HEK293T (cell line): ENCODE measurements at regions not wholly inside any gene's neighbourhood (a gene's known extent, or its start where the extent isn't known, plus 50 kb on each side); places are given as distances from the start of the nearest gene placed in this dataset.

Source experiments
- CTCF ChIA-PET: fragments of 350-600 bp; formaldehyde crosslinking; extraction: SDS; loops from one replicate; lab custom pipeline; 2021; ENCODE audit warnings: antibody characterized with exemption, inconsistent platforms; lab: Yijun Ruan, JAX
- POLR2A ChIA-PET: fragments of 350-600 bp; formaldehyde crosslinking; extraction: SDS; loops from one replicate; lab custom pipeline; 2020; ENCODE audit warnings: antibody characterized with exemption, inconsistent platforms; lab: Yijun Ruan, JAX
- DNase-seq: peaks from one replicate; pipeline ENCODE4 v3.0.0; 2012; ENCODE audit warnings: mixed read lengths; ENCODE audit errors: extremely low spot score
- ARNT ChIP-seq: fragments of 450-650 bp; IDR thresholded peaks from 2 replicates; pipeline ENCODE4 v1.6.1; 2017; ENCODE audit warnings: mild to moderate bottlenecking
- BHLHE40 ChIP-seq: fragments of 450-650 bp; IDR thresholded peaks from 2 replicates; pipeline ENCODE4 v1.6.1; 2016; ENCODE audit warnings: mild to moderate bottlenecking, moderate library complexity, borderline replicate concordance
- CTBP1 ChIP-seq: fragments of 450-650 bp; IDR thresholded peaks from 2 replicates; pipeline ENCODE4 v1.6.1; 2016; ENCODE audit warnings: borderline replicate concordance
- ELF4 ChIP-seq: fragments of 450-650 bp; IDR thresholded peaks from 2 replicates; pipeline ENCODE4 v1.6.1; 2017; ENCODE audit warnings: antibody characterized with exemption
- FOXA1 ChIP-seq: fragments of 450-650 bp; IDR thresholded peaks from 2 replicates; pipeline ENCODE4 v1.6.1; 2016; ENCODE audit warnings: mild to moderate bottlenecking
- FOXK2 ChIP-seq: fragments of 450-650 bp; IDR thresholded peaks from 2 replicates; pipeline ENCODE4 v1.6.1; 2016; ENCODE audit warnings: mild to moderate bottlenecking
- FOXM1 ChIP-seq: fragments of 450-650 bp; IDR thresholded peaks from 2 replicates; pipeline ENCODE4 v1.6.1; 2017; ENCODE audit warnings: mild to moderate bottlenecking, borderline replicate concordance
- HDGF ChIP-seq: fragments of 450-650 bp; IDR thresholded peaks from 2 replicates; pipeline ENCODE4 v1.6.1; 2017; ENCODE audit warnings: antibody characterized with exemption, borderline replicate concordance
- L3MBTL2 ChIP-seq: fragments of 450-650 bp; conservative IDR thresholded peaks from 2 replicates; pipeline ENCODE4 v1.6.1; 2016; ENCODE audit warnings: mild to moderate bottlenecking
- LEF1 ChIP-seq: fragments of 450-650 bp; IDR thresholded peaks from 2 replicates; pipeline ENCODE4 v1.6.1; 2017; ENCODE audit warnings: mild to moderate bottlenecking, borderline replicate concordance
- NFRKB ChIP-seq: fragments of 450-650 bp; IDR thresholded peaks from 2 replicates; pipeline ENCODE4 v1.6.1; 2016; ENCODE audit warnings: mild to moderate bottlenecking, moderate library complexity
- PKNOX1 ChIP-seq: fragments of 450-650 bp; IDR thresholded peaks from 2 replicates; pipeline ENCODE4 v1.6.1; 2016
- SP1 ChIP-seq: fragments of 450-650 bp; IDR thresholded peaks from 2 replicates; pipeline ENCODE4 v1.6.1; 2017
- SUZ12 ChIP-seq: fragments of 450-650 bp; IDR thresholded peaks from 2 replicates; pipeline ENCODE4 v1.6.1; 2016; ENCODE audit warnings: mild to moderate bottlenecking
- TARDBP ChIP-seq: fragments of 450-650 bp; IDR thresholded peaks from 2 replicates; pipeline ENCODE4 v1.6.1; 2016
- ZNF384 ChIP-seq: fragments of 450-650 bp; IDR thresholded peaks from 2 replicates; pipeline ENCODE4 v1.6.1; 2016

DNA sequence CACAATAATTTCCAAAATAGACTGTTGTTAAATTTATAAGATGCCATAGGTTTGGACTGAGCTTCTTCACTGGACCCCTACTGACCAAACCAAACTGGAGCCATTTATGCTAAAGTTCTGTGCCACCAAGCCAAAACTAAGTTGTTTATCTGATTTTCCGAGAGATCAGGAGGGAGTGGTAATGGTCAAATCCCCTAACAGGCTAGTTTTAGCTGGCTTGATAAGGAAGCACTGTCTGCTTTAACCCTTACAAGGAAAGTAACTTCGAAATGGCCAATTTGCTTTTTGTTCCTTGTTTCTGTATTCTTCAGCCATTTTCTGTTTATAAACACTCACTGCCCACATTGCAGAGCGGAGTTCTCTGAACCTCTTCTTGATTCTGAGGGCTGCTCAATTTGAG lies 246.8 kb upstream of the TUT7 start:
- ChIA-PET CTCF (interaction anchor here (1.5 to 1.6 kb wide), 2 partner anchors 11 to 345 kb away, joined by 3 to 5 read pairs; no protein-coding TSS in a partner anchor), POLR2A (no interaction called here)
- TF ChIP-seq NFRKB: no peak
- TF ChIP-seq SP1: no peak
- no peak for TF ChIP-seq CTBP1
- TF ChIP-seq ELF4: no peak
- TF ChIP-seq HDGF: no peak
- TF ChIP-seq ARNT: no peak
- TF ChIP-seq TARDBP: no peak
- no peak for DNase-seq

DNA sequence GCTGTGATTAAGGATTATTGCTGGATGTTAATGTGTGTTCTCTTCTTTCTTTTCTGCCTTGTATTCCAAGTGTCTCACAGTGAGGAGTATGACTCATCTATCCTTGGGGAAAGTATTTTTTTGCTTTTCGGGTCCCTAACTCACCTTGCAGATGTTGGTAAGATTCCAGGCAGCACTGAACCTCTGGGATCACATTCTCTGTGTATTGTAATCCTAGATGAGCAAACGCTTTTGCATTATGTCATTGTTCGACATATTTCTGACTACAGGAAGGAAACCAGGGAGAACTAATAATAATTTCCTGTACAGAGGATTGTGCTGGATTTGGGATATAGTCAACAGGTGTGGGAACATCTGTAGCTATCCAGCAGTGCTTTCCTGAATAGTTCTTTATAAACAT lies 246.1 kb upstream of the TUT7 start:
- no peak for DNase-seq
- ChIA-PET CTCF (interaction anchor here (1.6 kb wide), 1 partner anchor 345 kb away, joined by 5 read pairs; no protein-coding TSS in a partner anchor), POLR2A (no interaction called here)
- TF ChIP-seq HDGF (no peak), NFRKB (no peak), LEF1 (no peak), TARDBP (no peak), BHLHE40 (no peak)

DNA sequence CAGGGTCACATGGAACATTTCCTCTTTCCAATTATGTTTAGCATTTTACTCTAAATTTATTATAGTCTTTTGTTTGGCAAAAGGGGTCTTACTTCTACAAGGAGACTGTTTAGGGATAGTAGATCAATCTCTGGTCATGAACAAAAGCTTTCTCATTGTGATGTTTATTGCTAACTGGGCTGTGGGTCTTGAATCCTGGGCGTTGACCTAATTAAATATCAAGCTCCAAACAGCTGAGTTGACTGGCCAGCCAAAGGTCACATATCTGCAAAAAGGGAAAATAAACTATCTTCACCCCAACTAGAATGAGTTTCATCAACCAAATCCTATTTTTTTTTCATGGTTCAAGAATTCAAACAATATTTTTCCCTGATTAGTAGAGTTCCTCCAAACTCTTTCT lies 245.4 kb upstream of the TUT7 start:
- TF ChIP-seq PKNOX1 (no peak), TARDBP (no peak), SUZ12 (no peak), ZNF384 (no peak), LEF1 (no peak), ARNT (no peak)
- no peak for DNase-seq
- ChIA-PET POLR2A (no interaction called here), CTCF (no interaction called here)

GRCh38 chr9:86598411-86599239 lies 244.4 kb upstream of the TUT7 start:
- ChIA-PET POLR2A (no interaction called here), CTCF (interaction anchor here (1.4 kb wide), 1 partner anchor 13 kb away, joined by 3 read pairs; no protein-coding TSS in a partner anchor)
- TF ChIP-seq CTBP1: no peak
- TF ChIP-seq BHLHE40: no peak
- no peak for TF ChIP-seq ZNF384
- TF ChIP-seq FOXA1: no peak
- no peak for TF ChIP-seq ELF4
- no peak for TF ChIP-seq L3MBTL2
- no peak for TF ChIP-seq LEF1
- TF ChIP-seq ARNT: no peak
- no peak for DNase-seq

GRCh38 chr9:86594724-86595123 lies 240.5 kb upstream of the TUT7 start:
- ChIA-PET CTCF (no interaction called here), POLR2A (no interaction called here)
- DNase-seq: no peak
- TF ChIP-seq L3MBTL2: no peak
- no peak for TF ChIP-seq LEF1
- no peak for TF ChIP-seq HDGF
- no peak for TF ChIP-seq SUZ12
- no peak for TF ChIP-seq SP1
- TF ChIP-seq ZNF384: no peak
- TF ChIP-seq FOXM1: no peak
- TF ChIP-seq NFRKB: no peak
- no peak for TF ChIP-seq ARNT

DNA sequence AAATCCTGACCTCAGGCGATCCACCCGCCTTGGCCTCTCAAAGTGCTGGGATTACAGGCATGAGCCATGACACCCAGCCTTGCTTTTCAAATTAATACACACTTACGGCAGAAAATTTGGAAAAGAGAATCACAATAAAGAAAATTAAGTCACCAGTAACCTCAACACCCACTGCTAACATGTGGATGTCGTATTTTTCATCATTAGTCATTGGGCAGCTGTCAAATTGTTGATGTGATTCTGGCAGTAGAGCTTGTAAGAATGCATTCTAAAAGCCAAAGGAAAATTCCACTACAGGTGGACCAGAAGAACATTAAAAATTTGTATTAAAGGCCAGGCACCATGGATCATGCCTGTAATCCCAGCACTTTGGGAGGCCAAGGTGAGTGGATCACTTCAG lies 237.3 kb upstream of the TUT7 start:
- ChIA-PET CTCF (no interaction called here), POLR2A (no interaction called here)
- TF ChIP-seq FOXM1 (no peak), BHLHE40 (no peak), ELF4 (no peak), ZNF384 (no peak), FOXA1 (no peak), CTBP1 (no peak), L3MBTL2 (no peak), LEF1 (no peak), SUZ12 (no peak), SP1 (no peak), HDGF (no peak), ARNT (no peak), PKNOX1 (no peak)
- DNase-seq: no peak

DNA sequence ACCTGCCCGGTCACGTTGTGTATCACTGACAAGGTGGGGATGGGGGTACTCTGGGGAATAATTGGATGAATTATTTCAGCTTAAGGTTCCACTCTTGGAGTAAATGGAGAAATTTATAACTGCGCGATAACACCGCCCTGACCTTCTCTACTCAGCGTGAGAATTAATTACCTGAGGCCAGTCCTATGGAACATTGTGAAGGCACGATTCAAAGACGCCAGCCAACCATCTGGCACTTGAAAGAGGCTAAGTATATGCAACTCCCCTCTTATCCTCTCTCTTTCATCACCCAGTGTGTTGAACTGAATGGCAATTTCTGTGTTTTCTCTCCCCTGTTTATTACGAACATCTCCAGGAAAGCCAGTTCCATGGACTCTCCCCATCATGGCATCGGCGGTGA lies 235.5 kb upstream of the TUT7 start:
- ChIA-PET CTCF (interaction anchor here (0.7 kb wide), 2 partner anchors 12 to 51 kb away, joined by 3 read pairs; no protein-coding TSS in a partner anchor), POLR2A (no interaction called here)
- DNase-seq: no peak
- TF ChIP-seq PKNOX1: no peak
- no peak for TF ChIP-seq HDGF
- TF ChIP-seq TARDBP: no peak
- TF ChIP-seq ELF4: no peak
- TF ChIP-seq SP1: no peak
- no peak for TF ChIP-seq L3MBTL2
- no peak for TF ChIP-seq FOXA1
- TF ChIP-seq FOXM1: no peak
- TF ChIP-seq ZNF384: no peak
- TF ChIP-seq CTBP1: no peak
- no peak for TF ChIP-seq FOXK2
- TF ChIP-seq NFRKB: no peak
